NB4 (cell line): ENCODE measurements at regions not wholly inside any gene's neighbourhood (a gene's known extent, or its start where the extent isn't known, plus 50 kb on each side); places are given as distances from the start of the nearest gene placed in this dataset.

ENCODE experiments used
- DNase-seq: peaks from one replicate; pipeline ENCODE4 v3.0.0; 2010; ENCODE audit warnings: low read depth
- H3K4me3 ChIP-seq: one replicate; pipeline ENCODE4 v1.5.1; 2011; ENCODE audit warnings: mild to moderate bottlenecking, low read depth, low read length, moderate library complexity
- CTCF ChIP-seq: IDR thresholded peaks from one replicate; pipeline ENCODE4 v1.5.1; 2012; ENCODE audit warnings: low read depth, low read length
- MAX ChIP-seq: IDR thresholded peaks from 2 replicates; pipeline ENCODE4 v1.6.1; 2011; ENCODE audit warnings: low read depth, low read length
- MYC ChIP-seq: IDR thresholded peaks from 2 replicates; pipeline ENCODE4 v1.6.1; 2011; ENCODE audit warnings: low read depth, low read length
- POLR2A ChIP-seq: IDR thresholded peaks from 2 replicates; pipeline ENCODE4 v1.6.1; 2011; ENCODE audit warnings: mild to moderate bottlenecking; ENCODE audit not compliant: insufficient read length; ENCODE audit errors: extremely low read depth

GRCh38 chr6:11828262-11828870, 49.8 kb upstream of the ADTRP start:
- TF ChIP-seq MYC (no peak), CTCF (no peak), POLR2A (no peak), MAX (no peak)

More at GRCh38 chr6:11828262-11828870, 49.8 kb upstream of the ADTRP start:
- peak; percentile 40 for DNase-seq
- H3K4me3 ChIP-seq: no peak overlapping the region
